GM23338 (cell line): ENCODE measurements at regions not wholly inside any gene's neighbourhood (a gene's known extent, or its start where the extent isn't known, plus 50 kb on each side); places are given as distances from the start of the nearest gene placed in this dataset.

Source experiments
- ATAC-seq: fragments of 200-7000 bp; cut with Tn5 transposase; 3 replicates; pipeline ENCODE4 v1.9.1; 2020
- DNase-seq: peaks from one replicate; pipeline ENCODE4 v3.0.0-alpha.2; 2015; ENCODE audit warnings: low spot score
- H2AFZ ChIP-seq: fragments of 200-600 bp; sonication (generic); 2 replicates; pipeline ENCODE4 v1.8.0; 2016; ENCODE audit warnings: antibody characterized with exemption, mild to moderate bottlenecking, moderate library complexity
- H3F3A ChIP-seq: fragments of 200-600 bp; sonication (generic); replicated peaks from 2 replicates; pipeline ENCODE4 v1.8.0; 2017; ENCODE audit warnings: antibody characterized with exemption, mixed run types, low read depth
- H3K27ac ChIP-seq: fragments of 200-600 bp; sonication (generic); 2 replicates; pipeline ENCODE4 v1.6.1; 2016; ENCODE audit warnings: low read depth
- H3K27me3 ChIP-seq: fragments of 200-600 bp; sonication (generic); 2 replicates; pipeline ENCODE4 v1.8.0; 2016; ENCODE audit warnings: mild to moderate bottlenecking, mixed run types, moderate library complexity; ENCODE audit not compliant: insufficient read depth
- H3K36me3 ChIP-seq: fragments of 200-600 bp; sonication (generic); 2 replicates; pipeline ENCODE4 v1.8.0; 2016; ENCODE audit warnings: mild to moderate bottlenecking; ENCODE audit not compliant: insufficient read depth
- H3K4me1 ChIP-seq: fragments of 200-600 bp; sonication (generic); 2 replicates; pipeline ENCODE4 v1.8.0; 2016; ENCODE audit warnings: mild to moderate bottlenecking, moderate library complexity; ENCODE audit not compliant: insufficient read depth
- H3K4me2 ChIP-seq: fragments of 200-600 bp; sonication (generic); 2 replicates; pipeline ENCODE4 v1.7.1; 2017; ENCODE audit warnings: mixed run types
- H3K4me3 ChIP-seq: fragments of 200-600 bp; sonication (generic); 2 replicates; pipeline ENCODE4 v1.6.1; 2016; ENCODE audit warnings: mixed run types
- H3K79me2 ChIP-seq: fragments of 200-600 bp; sonication (generic); replicated peaks from 2 replicates; pipeline ENCODE4 v1.8.0; 2017; ENCODE audit warnings: mild to moderate bottlenecking; ENCODE audit not compliant: insufficient read depth
- H3K9me2 ChIP-seq: fragments of 200-600 bp; sonication (generic); 2 replicates; pipeline ENCODE4 v1.8.0; 2017; ENCODE audit not compliant: insufficient read depth
- H4K20me1 ChIP-seq: fragments of 200-600 bp; sonication (generic); replicated peaks from 2 replicates; pipeline ENCODE4 v1.8.0; 2017; ENCODE audit warnings: mild to moderate bottlenecking; ENCODE audit not compliant: insufficient read depth
- H3K27ac Mint-ChIP-seq: 2 replicates; pipeline ENCODE4 v1.8.0; 2020; ENCODE audit warnings: inconsistent platforms, mild to moderate bottlenecking, moderate library complexity, mixed read lengths
- H3K27me3 Mint-ChIP-seq: 3 replicates; pipeline ENCODE4 v1.8.0; 2022; ENCODE audit warnings: low read depth, mild to moderate bottlenecking, moderate library complexity, mixed read lengths, inconsistent platforms; ENCODE audit not compliant: insufficient read depth, poor library complexity
- H3K36me3 Mint-ChIP-seq: 3 replicates; pipeline ENCODE4 v1.8.0; 2021; ENCODE audit warnings: low read depth, mild to moderate bottlenecking, inconsistent platforms, moderate library complexity, mixed read lengths
- H3K4me1 Mint-ChIP-seq: 3 replicates; pipeline ENCODE4 v1.8.0; 2020; ENCODE audit warnings: mild to moderate bottlenecking, inconsistent platforms, mixed read lengths
- H3K4me3 Mint-ChIP-seq: 3 replicates; pipeline ENCODE4 v1.8.0; 2021; ENCODE audit warnings: moderate library complexity, mild to moderate bottlenecking, inconsistent platforms, mixed read lengths
- H3K9me3 Mint-ChIP-seq: 3 replicates; pipeline ENCODE4 v1.8.0; 2020; ENCODE audit warnings: moderate library complexity, mild to moderate bottlenecking, inconsistent platforms, mixed read lengths
- CTCF ChIP-seq, 2 experiments: fragments of 200-600 bp in 1 of 2; sonication (generic) in 1 of 2; conservative IDR thresholded peaks; 2 replicates each; pipeline versions ENCODE4 v1.5.1 to v1.6.1; 2016 to 2017; ENCODE audit warnings: antibody characterized with exemption in 2 of 2, low read depth in 2 of 2, mild to moderate bottlenecking in 2 of 2, moderate library complexity in 1 of 2
- EZH2 ChIP-seq: fragments of 200-600 bp; sonication (generic); IDR thresholded peaks from one replicate; pipeline ENCODE4 v1.8.0; 2017; ENCODE audit warnings: antibody characterized with exemption, mild to moderate bottlenecking, low read depth; ENCODE audit not compliant: unreplicated experiment
- JUNB ChIP-seq: IDR thresholded peaks from one replicate; pipeline ENCODE4 v1.6.1; 2016; ENCODE audit warnings: antibody characterized with exemption; ENCODE audit not compliant: unreplicated experiment
- NANOG ChIP-seq: IDR thresholded peaks from 2 replicates; pipeline ENCODE4 v1.6.1; 2016; ENCODE audit warnings: antibody characterized with exemption, borderline replicate concordance
- REST ChIP-seq: IDR thresholded peaks from one replicate; pipeline ENCODE4 v1.6.1; 2018; ENCODE audit warnings: antibody characterized with exemption; ENCODE audit not compliant: unreplicated experiment
- ZNF114 ChIP-seq: fragments of 250-450 bp; sonication (Bioruptor Pico); IDR thresholded peaks from 2 replicates; pipeline ENCODE4 v1.5.0; 2020; ENCODE audit warnings: mild to moderate bottlenecking, moderate library complexity
- ZNF331 ChIP-seq: fragments of 250-450 bp; sonication (Bioruptor Pico); IDR thresholded peaks from 2 replicates; pipeline ENCODE4 v1.5.0; 2020; ENCODE audit warnings: low read depth, mild to moderate bottlenecking, moderate library complexity
- TF ChIP-seq, protein P1 (sequence below): IDR thresholded peaks from 2 replicates; pipeline ENCODE4 v1.6.1; 2016; ENCODE audit warnings: antibody characterized with exemption

GRCh38 chr3:177530908-177531307 lies 333.6 kb upstream of the TBL1XR1 start (continued):
- TF ChIP-seq NANOG (no peak), JUNB (no peak), CTCF (conservative IDR thresholded peaks at IDR 0.05; ENCODE audit: low read depth in 2 of 2) (no peak)
- TF ChIP-seq, protein P1, sequence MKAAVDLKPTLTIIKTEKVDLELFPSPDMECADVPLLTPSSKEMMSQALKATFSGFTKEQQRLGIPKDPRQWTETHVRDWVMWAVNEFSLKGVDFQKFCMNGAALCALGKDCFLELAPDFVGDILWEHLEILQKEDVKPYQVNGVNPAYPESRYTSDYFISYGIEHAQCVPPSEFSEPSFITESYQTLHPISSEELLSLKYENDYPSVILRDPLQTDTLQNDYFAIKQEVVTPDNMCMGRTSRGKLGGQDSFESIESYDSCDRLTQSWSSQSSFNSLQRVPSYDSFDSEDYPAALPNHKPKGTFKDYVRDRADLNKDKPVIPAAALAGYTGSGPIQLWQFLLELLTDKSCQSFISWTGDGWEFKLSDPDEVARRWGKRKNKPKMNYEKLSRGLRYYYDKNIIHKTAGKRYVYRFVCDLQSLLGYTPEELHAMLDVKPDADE, result no peak

DNA sequence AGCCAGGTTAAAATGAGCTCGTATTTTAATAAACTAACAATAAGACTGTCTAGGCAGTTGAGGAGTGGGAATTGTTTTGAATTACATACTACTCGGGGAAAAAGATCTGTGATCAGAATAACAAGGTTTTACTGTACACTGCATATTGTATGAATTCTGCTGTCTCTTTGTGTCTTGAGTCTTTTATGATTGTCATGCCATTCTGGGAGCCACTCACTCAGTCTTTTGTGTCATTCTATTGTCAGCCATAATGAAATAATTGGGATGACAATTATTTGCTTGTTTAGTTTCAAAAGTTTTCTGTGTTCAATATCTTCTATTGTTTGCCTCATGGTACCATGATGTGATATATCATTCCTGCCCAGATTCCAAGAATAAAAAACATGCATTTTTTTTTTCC lies 339.6 kb upstream of the TBL1XR1 start:
- no peaks in the 10 kb centered on the region for H3K36me3 ChIP-seq
- no peaks in the 10 kb centered on the region for H4K20me1 ChIP-seq
- Mint-ChIP-seq H3K27me3 (peaks cover 2% of the 10 kb centered on the region), H3K4me1 (peaks cover 36% of the 10 kb centered on the region), H3K27ac (no peak overlapping the region), H3K9me3 (no peaks in the 10 kb centered on the region), H3K36me3 (no peaks in the 10 kb centered on the region), H3K4me3 (no peak overlapping the region)
- no peak overlapping the region for H3K4me2 ChIP-seq
- H3F3A ChIP-seq, result no peaks in the 10 kb centered on the region
- ATAC-seq, result no peak
- no peaks in the 10 kb centered on the region for H3K9me2 ChIP-seq
- TF ChIP-seq ZNF331 (CRISPR knock-in tag) (no peak), EZH2 (no peak), JUNB (no peak), REST (no peak), ZNF114 (CRISPR knock-in tag) (no peak)
- H3K27ac ChIP-seq, result no peak overlapping the region
- no peak for DNase-seq
- H3K4me1 ChIP-seq, result peaks cover 16% of the 10 kb centered on the region
- H3K79me2 ChIP-seq, result no peaks in the 10 kb centered on the region
- no peaks in the 10 kb centered on the region for H3K27me3 ChIP-seq
- no peak overlapping the region for H3K4me3 ChIP-seq
- no peak overlapping the region for H2AFZ ChIP-seq
